Tibial nerve (tissue), 4 donors: ENCODE measurements at regions not wholly inside any gene's neighbourhood (a gene's known extent, or its start where the extent isn't known, plus 50 kb on each side); places are given as distances from the start of the nearest gene placed in this dataset.

ENCODE experiments used
- CTCF ChIP-seq, 5 experiments: fragments of 200-600 bp in 3 of 5; fragments of 450-650 bp in 2 of 5; sonication (generic) in 3 of 5; IDR thresholded peaks; one replicate each; pipeline ENCODE4 v1.5.1; 2016 to 2019; ENCODE audit warnings: antibody characterized with exemption in 5 of 5, mild to moderate bottlenecking in 3 of 5, moderate library complexity in 2 of 5
- EP300 ChIP-seq, 2 donors: sonication (generic); formaldehyde crosslinking; IDR thresholded peaks; one replicate each; pipeline ENCODE4 v1.6.1; 2017; ENCODE audit warnings: antibody characterized with exemption in 2 of 2, mild to moderate bottlenecking in 1 of 2
- POLR2A ChIP-seq, 2 donors: fragments of 450-650 bp; IDR thresholded peaks; one replicate each; pipeline ENCODE4 v1.6.1; 2017; ENCODE audit warnings: antibody characterized with exemption in 2 of 2, mild to moderate bottlenecking in 2 of 2, moderate library complexity in 2 of 2

GRCh38 chr9:1938135-1938534 lies 77.0 kb upstream of the SMARCA2 start:
- TF ChIP-seq EP300 (IDR thresholded peaks at IDR 0.05): no peak
- TF ChIP-seq CTCF (IDR thresholded peaks at IDR 0.05): no peak
- no peak for TF ChIP-seq POLR2A (IDR thresholded peaks at IDR 0.05)
